Stimulated activated CD4-positive, alpha-beta T cell treated with anti-CD3 and anti-CD28 coated beads, Interleukin-1b, Interleukin-23, amount 100 ng/mL, for 48 hours (primary cell): ENCODE measurements at regions not wholly inside any gene's neighbourhood (a gene's known extent, or its start where the extent isn't known, plus 50 kb on each side); places are given as distances from the start of the nearest gene placed in this dataset.

Experiments used
- DNase-seq: peaks from one replicate; pipeline ENCODE4 v3.0.0-alpha.2; 2020

DNA sequence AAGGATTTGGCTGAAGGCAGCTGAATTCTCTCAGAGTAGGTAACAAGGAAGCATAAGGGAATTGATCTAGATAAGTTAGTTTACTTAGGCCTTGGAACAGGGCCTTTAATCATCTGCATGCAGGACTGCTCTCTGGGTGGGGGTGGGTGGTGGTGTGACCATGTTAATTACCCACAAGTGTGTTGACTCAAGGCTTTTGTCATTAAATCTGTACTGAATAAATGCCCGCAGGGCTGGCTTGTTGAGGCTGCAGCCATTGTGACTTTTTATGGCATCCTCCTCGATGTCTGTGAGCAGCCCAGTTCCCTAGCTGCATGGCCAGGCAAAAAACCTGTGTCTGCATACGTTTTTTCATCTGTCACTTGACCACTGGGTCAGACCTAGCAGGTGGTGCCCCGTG is 63.5 kb upstream of the ASCC3 start:
- DNase-seq = no peak

DNA sequence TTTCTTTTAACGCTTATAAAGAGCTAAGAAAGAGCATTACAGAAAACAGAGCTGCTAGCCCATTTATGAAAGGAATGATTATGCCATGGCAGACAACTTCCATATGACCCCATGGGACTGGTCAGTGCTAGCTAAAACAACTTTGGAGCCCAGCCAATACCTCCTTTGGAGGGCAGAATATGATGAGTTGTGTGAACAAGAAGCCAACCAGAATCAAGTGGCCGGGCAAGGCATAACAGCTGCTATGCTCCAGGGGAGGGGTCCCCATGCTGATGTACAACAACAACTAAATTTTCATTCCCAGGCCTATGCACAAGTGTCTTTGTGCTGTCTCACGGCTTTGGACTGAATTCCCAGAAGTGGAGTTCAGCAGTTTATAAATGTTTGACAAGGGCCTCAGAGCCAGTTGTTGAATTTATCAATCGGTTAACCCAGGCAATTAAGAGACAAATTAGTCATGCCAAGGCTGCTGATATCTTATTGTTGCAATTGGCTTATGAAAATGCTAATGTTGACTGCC is 65.0 kb upstream of the ASCC3 start:
- DNase-seq = no peak

DNA sequence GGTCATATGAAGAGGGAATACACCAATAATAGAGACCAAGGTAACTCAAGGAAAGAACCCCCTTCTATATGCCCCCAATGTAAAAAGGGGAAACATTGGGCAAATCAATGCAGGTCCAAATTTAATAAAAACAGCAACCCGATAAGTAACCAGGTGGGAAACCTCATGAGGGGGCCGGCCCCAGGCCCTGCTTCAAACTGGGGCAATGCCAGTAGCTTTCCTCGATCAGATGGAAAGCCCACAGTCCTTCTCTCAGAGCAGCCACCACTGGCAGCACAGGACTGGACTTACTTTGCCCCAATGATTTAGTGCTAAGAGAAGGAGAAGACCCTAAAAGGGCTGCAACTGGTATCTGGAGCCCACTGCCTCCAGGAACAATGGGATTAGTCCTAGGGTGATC is 65.6 kb upstream of the ASCC3 start:
- no peak for DNase-seq

DNA sequence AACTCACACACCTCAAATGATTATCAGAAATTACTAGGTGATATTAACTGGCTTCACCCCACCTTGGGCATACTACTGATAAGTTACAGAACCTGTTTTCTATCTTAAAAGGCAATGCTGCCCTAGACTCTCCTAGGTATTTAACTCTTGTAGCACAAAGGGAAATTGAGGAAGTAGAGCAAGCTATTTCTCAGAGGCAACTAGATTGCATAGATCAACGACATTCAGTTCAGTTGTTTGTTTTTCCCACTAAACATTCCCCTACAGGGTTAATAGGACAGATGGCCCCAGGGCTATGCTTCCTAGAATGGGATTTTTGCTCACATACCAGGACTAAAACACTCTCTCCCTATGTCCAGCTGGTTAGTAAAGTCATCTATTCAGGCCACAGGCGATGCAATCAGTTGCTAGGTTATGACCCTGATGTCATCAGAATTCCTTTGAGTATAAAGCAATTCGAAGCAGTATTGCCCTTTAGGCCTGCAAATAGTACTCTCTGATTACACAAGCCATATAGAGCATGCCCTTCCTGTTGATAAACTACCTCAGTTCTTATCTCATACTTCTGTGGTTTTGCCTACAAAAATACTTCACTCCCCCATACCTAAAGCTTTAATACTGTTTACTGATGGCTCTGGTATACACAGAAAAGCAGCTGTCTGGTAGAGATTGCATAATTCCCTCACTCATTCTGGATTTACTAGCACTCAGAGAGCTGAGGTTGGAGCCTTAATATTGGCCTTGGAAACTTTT is 67.4 kb upstream of the ASCC3 start:
- DNase-seq = no peak

DNA sequence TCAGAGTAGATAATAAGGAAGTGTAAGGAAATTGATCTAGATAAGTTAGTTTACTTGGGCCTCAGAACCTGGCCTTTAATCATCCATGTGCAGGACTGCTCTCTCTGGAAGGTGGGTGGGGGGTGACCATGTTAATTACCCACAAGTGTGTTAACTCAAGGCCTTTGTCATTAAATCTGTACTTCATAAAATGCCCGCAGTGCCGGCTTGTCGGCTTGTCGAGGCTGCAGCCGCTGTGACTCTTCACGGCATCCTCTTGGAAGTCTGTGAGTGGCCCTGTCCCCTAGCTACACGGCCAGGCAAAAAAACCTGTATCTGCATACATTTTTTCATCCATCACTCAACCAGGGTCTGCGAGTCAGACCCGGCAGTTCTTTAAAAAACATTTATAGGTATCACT is 70.9 kb upstream of the ASCC3 start:
- DNase-seq = no peak

DNA sequence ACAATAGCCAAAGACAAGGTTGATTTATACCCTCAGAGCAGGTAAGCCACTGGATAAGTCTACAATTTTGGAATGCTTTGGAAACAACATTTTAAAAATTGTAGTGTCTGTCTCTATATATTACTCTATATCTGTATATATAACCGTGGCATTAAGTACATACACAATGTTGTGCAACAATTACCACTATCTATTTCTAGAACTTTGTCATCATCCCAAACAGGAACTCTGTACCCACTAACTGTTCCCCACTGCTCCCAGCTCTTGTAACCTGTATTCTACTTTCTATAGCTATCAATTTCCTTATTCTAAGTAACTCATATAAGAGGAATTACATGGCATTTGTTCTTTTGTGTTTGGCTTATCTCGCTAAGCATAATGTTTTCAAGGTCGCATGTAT is 78.2 kb upstream of the ASCC3 start:
- DNase-seq = no peak

DNA sequence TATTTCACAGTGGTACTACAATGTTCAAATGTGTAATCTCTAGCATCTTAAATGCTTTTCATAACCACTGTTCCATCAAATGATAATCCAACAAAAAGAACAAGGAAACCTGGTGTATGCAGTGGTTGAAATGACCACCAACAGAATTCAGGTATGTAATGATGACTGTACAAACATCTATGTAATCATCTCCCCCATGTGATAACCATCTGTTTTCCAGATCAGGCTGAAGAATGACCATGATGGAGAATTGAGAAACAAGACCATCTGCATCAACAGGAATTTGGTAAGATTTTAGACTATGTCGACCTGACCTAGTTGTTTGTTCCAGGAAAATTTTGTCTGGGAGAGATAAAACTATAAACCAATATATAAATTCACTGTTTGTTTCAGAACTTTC is 81.3 kb upstream of the ASCC3 start:
- DNase-seq = no peak

DNA sequence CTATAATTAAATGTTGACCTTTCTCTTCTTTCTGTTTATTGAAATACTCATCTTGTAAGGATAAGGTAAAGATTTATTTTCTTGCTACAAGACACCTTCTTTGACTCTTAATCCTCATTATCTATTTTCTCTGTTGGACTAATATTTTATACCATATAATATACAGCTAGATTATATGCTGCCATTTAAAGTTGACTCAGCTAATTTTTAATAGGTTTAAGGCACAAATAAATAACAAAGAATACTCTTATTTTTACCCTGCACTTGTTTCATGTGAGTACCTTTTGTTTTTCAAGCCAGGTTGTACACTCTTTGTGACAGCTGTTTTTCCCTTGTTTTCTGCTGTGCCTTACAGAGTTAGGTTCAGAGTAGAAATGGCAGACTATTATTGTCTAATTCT is 83.9 kb upstream of the ASCC3 start:
- DNase-seq = no peak

DNA sequence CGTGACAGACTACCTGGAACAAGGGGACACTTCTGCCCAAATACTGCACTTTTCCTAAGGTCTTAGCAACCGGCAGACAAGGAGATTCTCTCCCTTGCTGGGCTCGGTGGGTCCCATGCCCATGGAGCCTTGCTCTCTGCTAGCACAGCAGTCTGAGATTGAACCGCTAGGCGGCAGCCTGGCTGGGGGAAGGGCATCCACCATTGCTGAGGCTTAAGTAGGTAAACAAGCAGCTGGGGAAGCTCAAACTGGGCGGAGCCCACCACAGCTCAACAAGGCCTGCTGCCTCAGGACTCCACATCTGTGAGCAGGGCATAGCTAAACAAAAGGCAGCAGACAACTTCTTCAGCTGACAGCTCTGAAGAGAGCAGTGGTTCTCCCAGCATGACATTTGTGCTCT is 87.8 kb upstream of the ASCC3 start:
- no peak for DNase-seq

DNA sequence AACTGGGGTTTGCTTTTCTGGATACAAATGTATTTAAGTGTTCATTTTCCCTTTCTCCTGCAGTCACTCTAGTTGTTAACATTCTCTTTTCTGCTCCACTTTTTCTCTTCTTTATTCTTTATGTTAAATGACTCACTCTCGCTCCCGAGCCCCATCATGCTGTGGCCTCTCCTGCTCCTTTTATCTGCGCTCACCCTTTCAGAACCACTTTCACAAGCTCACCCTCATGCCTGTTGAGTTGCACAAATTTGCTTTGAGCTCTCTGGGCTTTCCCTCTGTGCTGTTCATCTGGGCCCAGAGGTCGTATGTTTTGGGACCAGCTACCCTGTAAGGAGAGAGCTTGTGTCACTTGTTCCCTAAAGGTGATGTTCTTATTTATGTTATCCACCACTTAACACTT is 98.1 kb upstream of the ASCC3 start:
- no peak for DNase-seq

DNA sequence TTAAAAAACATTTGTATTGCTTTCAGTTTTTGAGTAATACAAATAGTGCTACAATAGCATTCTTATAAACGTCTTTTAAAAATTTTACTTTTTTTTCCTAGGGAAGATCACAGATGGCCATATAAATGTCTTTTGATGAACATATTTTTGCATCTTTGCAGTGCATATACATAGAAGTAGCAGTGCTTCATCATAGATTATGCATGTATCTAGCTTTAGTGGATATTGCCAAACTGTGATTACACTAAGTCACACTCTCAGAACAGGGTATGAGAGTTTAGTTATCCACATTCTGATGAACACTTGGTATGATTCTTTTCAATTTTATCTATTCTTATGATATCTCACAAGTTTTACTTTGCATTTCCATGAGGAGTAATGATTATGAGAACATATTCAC is 99.8 kb upstream of the ASCC3 start:
- no peak for DNase-seq

DNA sequence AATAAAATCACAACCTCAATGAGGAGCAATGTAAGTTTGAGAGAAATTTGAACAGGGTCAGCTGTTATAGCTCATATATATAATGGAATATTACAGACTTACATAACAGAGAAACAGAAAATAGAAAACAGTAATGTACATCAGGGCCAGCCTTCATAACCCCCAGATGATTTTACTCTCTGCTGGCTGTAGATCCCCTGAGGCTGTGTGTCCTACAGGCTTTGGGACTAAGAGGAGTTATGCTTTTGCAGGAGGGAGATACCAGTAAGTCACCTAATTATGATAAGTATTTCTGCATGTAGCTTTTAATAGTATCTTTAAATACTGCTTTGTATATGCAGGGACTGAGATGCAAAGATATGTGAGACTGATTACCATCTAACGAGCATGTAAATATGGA is 105.8 kb upstream of the ASCC3 start:
- DNase-seq = no peak

DNA sequence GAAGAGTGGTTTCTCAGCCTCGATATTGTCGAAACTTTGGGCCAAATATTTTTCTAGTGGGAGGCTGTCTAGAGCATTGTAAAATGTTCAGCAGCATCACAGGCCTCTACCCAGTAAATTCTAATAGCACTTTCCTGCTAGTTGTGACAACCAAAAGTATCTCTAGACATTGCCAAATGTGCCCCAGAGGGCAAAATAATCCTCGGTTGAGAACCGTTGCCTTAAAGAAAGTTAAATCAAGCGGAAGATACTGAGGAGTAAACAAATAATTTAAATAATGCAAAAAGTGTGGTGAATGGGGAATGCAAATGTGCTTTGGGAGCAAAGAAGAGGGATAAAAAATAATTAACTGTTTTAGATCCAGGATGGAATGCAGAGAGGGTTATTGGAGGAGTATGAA is 106.4 kb upstream of the ASCC3 start:
- no peak for DNase-seq

DNA sequence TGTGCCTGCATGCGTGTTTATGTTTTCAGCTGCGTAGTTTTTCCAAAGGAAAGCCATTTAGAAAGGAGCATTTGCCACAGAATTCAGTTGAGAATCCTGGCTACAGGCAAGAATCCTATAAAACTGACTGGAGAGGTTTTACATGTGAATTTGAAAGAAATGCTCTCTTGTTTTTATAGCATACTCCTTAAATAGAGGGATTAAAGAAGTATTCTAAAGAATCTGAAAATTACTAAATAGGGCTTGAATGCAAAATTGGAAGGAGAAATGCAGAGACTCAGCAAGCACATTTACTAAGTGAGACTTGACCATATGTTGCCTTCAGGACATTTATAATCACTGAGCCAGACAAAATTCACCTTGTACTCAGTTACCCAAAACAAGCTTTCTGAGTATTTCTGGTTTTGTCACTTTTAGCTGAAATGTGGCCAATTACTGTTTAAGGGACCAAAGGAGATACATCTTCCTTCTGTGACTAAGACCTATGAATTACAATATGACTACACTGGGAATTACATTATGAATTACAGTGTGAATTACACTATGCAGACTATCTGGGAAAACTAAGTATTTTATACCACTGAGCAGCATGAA is 107.4 kb upstream of the ASCC3 start:
- no peak for DNase-seq

DNA sequence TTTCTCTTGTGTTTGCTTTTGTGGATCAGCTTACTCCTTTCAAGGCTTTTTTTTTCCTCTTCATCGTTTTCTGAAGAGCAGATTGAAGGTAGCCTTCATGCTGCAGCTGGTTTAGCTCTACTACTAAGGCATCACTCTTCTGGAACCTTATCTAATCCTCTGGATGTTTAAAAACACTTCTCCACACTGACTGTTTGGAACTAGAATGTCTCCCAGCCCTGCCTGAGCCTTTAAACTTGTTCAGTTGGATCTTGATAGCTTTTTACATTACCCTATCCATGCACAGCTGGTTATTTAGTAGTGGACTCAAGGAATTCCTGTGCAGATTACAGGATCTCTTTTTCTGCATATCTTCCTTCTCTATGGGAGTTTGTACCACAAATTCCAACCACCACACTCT is 108.9 kb upstream of the ASCC3 start:
- DNase-seq = no peak

DNA sequence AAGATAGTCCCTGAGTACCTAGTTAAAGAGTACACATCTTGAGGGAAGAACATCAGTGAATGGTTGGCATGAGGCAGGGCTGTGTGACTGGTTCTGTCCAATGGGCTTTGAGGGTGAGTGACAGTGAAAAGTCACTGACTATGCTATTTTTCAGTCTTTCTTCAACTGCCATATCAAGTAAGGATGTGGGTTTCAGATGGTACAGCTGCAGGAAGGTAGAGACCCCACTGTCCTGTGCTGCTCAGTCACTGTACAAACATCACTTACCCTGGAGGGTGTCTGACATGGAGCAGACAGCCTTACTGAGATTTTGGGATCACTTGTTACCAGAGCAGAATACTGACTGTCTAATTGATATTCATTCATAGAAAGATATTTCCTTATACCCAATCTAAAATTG is 115.3 kb upstream of the ASCC3 start:
- DNase-seq = no peak

DNA sequence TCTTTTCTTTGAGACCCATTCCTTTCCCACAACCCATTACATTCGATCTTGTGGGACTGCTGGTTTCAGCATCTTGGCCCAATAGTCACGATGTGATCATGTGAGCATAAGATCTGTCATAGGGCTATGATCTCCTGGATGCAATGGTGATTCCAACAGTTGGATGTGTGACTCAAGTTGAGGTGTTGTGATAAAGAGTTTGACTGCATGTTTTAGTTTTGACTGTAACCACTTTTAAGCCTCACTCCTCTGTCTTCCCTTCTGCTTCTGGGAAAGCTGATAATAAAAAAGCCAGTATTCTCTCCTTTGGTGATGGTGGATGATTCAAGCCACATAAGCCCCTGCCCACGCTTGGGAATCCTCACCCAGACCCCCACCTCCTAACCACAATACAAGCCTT is 117.0 kb upstream of the ASCC3 start:
- DNase-seq = no peak

DNA sequence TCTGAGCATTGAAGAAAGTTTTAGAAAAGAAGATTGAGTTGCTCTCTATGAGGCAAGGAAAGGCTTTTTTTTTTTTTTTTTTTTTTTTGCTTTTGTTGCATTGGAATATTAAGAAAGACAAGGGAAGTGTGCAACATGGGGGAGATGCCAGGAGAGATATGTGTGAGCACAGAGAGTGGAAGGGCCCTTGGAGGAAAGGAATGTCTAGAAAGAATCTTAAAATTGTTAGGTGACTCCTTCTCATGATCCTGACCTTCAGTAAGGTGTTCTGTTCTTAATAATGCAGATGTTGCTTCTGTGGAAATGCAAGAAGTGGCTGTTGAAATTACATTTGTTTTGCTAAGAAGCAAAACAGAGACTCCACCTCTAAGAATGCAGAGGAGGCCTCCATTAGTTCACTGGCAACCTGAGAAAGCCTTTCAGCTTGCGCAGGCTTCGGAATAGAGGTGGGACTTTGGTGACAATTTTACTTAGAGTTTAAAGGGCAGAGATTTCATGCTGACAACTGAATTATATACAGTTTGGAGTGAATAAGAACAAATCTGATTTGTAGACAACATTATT is 118.0 kb upstream of the ASCC3 start:
- no peak for DNase-seq

DNA sequence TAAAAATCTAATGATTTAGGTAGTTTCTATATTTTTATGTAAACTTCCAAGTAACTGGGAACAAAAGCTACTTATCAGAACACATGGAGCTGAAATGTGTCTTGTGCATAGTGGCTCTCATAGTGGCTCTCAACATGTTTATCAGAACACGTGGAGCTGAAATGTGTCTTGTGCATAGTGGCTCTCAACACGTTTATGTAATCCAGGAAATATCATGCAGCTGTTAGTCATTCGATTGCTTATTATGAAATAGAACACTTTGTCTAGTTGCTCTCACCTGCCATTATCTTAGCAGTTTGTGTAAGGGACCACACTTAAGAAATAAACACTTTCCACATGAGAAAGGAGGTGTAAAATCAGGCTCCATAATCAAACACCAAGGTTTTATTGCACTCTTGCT is 119.2 kb upstream of the ASCC3 start:
- no peak for DNase-seq

DNA sequence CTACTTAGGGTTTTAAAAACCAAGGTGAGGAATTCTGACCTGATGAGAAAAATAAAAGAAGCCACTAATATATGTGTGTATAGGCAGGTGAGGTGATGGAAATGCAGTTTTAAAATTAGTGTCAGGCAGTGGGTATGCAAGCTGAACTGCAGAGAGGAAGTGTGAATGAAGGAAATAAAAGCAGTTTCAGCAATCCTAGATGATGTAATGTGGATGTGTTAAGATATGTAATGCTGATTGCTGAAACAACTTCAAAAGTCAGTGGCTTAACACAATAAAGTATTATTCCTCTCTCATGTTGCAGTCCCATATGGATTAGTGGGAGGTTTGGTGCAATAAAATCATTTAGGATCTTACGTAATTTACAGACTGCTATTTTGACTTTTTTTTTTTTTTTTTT is 119.9 kb upstream of the ASCC3 start:
- DNase-seq = no peak

DNA sequence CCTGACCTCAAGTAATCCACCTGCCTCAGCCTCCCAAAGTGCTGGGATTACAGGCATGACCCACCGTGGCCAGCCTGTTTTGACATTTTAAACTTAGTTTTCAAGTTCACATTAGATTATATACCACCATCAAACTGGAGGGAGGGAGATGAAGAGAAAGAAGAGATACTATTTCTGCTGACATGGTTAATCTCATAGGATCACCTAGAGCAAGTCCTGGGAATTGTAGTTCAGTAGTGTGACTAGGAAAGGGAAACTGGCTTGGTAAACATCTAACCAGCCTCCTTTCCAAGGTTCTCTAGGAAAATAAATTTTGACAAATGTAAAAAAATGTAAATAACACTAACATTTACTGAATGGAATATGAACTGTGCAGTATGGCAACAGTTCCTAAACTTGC is 120.5 kb upstream of the ASCC3 start:
- no peak for DNase-seq

DNA sequence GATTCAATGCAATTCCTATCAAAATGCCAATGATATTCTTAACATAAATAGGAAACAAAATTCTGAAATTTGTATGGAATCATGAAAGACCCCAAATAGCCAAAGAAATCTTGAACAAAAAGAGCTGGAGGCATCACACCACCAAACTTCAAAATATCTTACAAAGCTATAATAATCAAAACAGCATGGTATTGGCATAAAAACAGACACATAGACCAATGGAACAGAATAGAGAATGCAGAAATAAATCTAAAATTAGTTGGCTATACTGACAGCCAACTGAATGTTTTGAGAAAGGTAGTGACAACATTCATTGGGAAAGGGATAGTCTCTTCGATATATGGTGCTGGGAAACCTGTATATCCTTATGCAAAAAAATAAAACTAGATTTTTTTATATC is 121.9 kb upstream of the ASCC3 start:
- DNase-seq = no peak

DNA sequence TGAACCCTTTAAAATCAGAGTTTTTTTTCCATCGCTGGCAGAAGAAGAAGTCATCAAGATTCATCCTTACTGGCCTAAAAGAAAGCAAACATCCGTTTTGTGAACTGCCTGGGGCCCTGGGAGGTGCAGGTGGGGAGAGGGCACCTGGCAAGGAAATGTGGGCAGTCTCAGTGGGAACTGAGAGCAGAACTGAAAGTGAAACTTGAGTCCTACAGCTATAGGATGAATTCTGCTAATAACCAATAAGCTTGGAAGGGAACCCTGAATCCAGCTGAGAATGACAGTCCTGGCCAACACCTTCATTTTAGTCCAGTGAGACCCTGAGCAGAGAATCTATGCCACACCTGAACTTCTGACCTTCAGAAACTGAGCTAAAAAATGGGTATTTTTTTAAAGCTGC is 130.1 kb upstream of the ASCC3 start:
- DNase-seq = peak; percentile 2

DNA sequence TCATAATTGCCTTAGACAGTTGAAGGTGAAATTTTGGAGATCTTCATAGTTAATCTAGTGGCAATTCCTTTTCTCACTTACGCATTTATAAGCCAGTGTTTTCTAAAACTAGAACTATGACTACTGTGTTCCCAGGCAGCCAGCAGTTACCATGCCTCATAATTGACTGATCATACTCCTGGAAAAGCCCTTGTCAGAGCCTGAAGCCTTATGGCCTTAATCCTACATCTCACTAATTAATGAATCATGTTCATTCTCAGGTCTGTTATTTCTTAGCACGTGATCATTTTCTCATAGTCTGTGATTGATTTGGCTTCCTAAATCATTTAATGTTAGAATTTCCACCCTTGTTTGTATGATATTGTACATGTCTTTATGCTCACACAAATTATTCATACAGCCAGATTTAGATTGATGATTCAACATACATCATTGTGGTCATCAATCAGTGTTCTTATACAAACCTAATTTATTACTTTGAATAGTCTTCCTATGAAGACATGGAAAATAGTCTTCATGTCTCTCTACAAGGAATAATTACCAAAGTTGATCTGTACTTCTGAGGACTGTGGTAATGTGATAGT is 132.6 kb upstream of the ASCC3 start:
- no peak for DNase-seq
